H1 (cell line): ENCODE measurements at regions not wholly inside any gene's neighbourhood (a gene's known extent, or its start where the extent isn't known, plus 50 kb on each side); places are given as distances from the start of the nearest gene placed in this dataset.

Experiments used
- CTCF ChIA-PET: fragments of 300-600 bp; sonication (Branson Sonifier 250); formaldehyde crosslinking; loops from one replicate; lab custom pipeline; 2021; ENCODE audit not compliant: partially characterized antibody; lab: Charles Lee
- POLR2A ChIA-PET: fragments of 300-600 bp; sonication (Branson Sonifier 250); formaldehyde crosslinking; loops from one replicate; lab custom pipeline; 2021; ENCODE audit warnings: inconsistent platforms; ENCODE audit not compliant: partially characterized antibody; lab: Charles Lee
- DNase-seq, 2 experiments: peaks; one replicate each; pipeline versions ENCODE4 v3.0.0 to v3.0.0-alpha.2; 2010 to 2022; ENCODE audit warnings: low spot score in 2 of 2, low read depth in 1 of 2, mixed read lengths in 1 of 2
- FAIRE-seq: peaks from 2 replicates; lab custom pipeline; 2011; peaks lifted over from hg19 to GRCh38; lab: Jason Lieb, UNC
- H2AFZ ChIP-seq: 2 replicates; pipeline ENCODE4 v1.8.1; 2012; ENCODE audit warnings: low read length, inconsistent platforms
- H2AK5ac ChIP-seq: 2 replicates; pipeline ENCODE4 v1.6.1; 2013; ENCODE audit warnings: low read depth, low read length
- H2BK120ac ChIP-seq: replicated peaks from 2 replicates; pipeline ENCODE3; 2013; ENCODE audit warnings: low read depth, low read length, inconsistent platforms
- H2BK12ac ChIP-seq: 2 replicates; pipeline ENCODE4 v1.6.1; 2013; ENCODE audit warnings: low read depth, low read length
- H2BK15ac ChIP-seq: 2 replicates; pipeline ENCODE4 v1.6.1; 2013; ENCODE audit warnings: low read length
- H2BK20ac ChIP-seq: 2 replicates; pipeline ENCODE4 v1.6.1; 2013; ENCODE audit warnings: low read length
- H2BK5ac ChIP-seq: 2 replicates; pipeline ENCODE4 v1.6.1; 2013; ENCODE audit warnings: low read depth, low read length
- H3K14ac ChIP-seq: 2 replicates; pipeline ENCODE4 v1.6.1; 2013; ENCODE audit warnings: inconsistent platforms; ENCODE audit not compliant: insufficient read length
- H3K18ac ChIP-seq: 2 replicates; pipeline ENCODE4 v1.6.1; 2013; ENCODE audit warnings: low read length; ENCODE audit errors: extremely low read depth
- H3K23ac ChIP-seq: 2 replicates; pipeline ENCODE4 v1.6.1; 2013; ENCODE audit warnings: inconsistent platforms; ENCODE audit not compliant: insufficient read length
- H3K23me2 ChIP-seq: 2 replicates; pipeline ENCODE4 v1.6.1; 2013; ENCODE audit warnings: low read depth, low read length
- H3K27ac ChIP-seq: 2 replicates; pipeline ENCODE4 v1.6.1; 2011; ENCODE audit warnings: low read depth, low read length, inconsistent platforms
- H3K27me3 ChIP-seq, 4 experiments: replicated peaks in 1 of 4; 1 replicate in 1 of 4; 2 replicates in 3 of 4; pipeline versions ENCODE4 v1.6.1 to v1.8.1; 2011 to 2013; ENCODE audit warnings: low read length in 3 of 4, mild to moderate bottlenecking in 3 of 4, inconsistent platforms in 2 of 4, mixed read lengths in 2 of 4, moderate library complexity in 1 of 4; ENCODE audit not compliant: control insufficient read depth in 3 of 4, insufficient read depth in 3 of 4; ENCODE audit errors: extremely low read depth in 1 of 4
- H3K36me3 ChIP-seq, 4 experiments: 2 replicates each; pipeline versions ENCODE4 v1.6.1 to v1.8.1; 2011 to 2013; ENCODE audit warnings: mild to moderate bottlenecking in 4 of 4, low read length in 3 of 4, moderate library complexity in 2 of 4, control low read depth in 1 of 4, inconsistent platforms in 1 of 4; ENCODE audit not compliant: insufficient read depth in 4 of 4, control insufficient read depth in 2 of 4
- H3K4ac ChIP-seq: replicated peaks from 2 replicates; pipeline ENCODE3; 2013; ENCODE audit warnings: low read length, low read depth, mixed read lengths, inconsistent platforms; ENCODE audit not compliant: insufficient read length
- H3K4me1 ChIP-seq, 4 experiments: replicated peaks in 1 of 4; 1 replicate in 1 of 4; 2 replicates in 3 of 4; pipeline versions ENCODE4 v1.6.1 to v1.8.1; 2011 to 2013; ENCODE audit warnings: low read length in 3 of 4, inconsistent platforms in 2 of 4, mixed read lengths in 1 of 4; ENCODE audit not compliant: insufficient read depth in 4 of 4, control insufficient read depth in 3 of 4
- H3K4me2 ChIP-seq, 2 experiments: 2 replicates each; pipeline versions ENCODE4 v1.6.1 to v1.8.1; 2011 to 2013; ENCODE audit warnings: low read depth in 2 of 2, low read length in 2 of 2, control low read depth in 1 of 2, inconsistent platforms in 1 of 2, mild to moderate bottlenecking in 1 of 2; ENCODE audit not compliant: insufficient read depth in 1 of 2
- H3K4me3 ChIP-seq, 4 experiments: fragments of 200-600, 300-600 bp in 1 of 4; sonication (generic), shearing (Covaris generic), sonication (Bioruptor Twin) in 1 of 4; 2 replicates each; pipeline versions ENCODE4 v1.5.1 to v1.8.1; 2011 to 2016; ENCODE audit warnings: low read length in 4 of 4, low read depth in 3 of 4, control low read depth in 2 of 4, inconsistent platforms in 2 of 4, mild to moderate bottlenecking in 2 of 4, mixed read lengths in 1 of 4, moderate library complexity in 1 of 4; ENCODE audit not compliant: insufficient read depth in 2 of 4; ENCODE audit errors: extremely low read depth in 1 of 4
- H3K56ac ChIP-seq: replicated peaks from 2 replicates; pipeline ENCODE3; 2013; ENCODE audit warnings: low read depth, mild to moderate bottlenecking, mixed read lengths, low read length, inconsistent platforms; ENCODE audit not compliant: insufficient read length
- H3K79me1 ChIP-seq: 2 replicates; pipeline ENCODE4 v1.6.1; 2013; ENCODE audit warnings: low read depth, low read length, control low read depth
- H3K79me2 ChIP-seq, 2 experiments: 2 replicates each; pipeline versions ENCODE4 v1.6.1 to v1.8.1; 2012 to 2013; ENCODE audit warnings: low read length in 2 of 2, mild to moderate bottlenecking in 2 of 2, inconsistent platforms in 1 of 2; ENCODE audit not compliant: insufficient read depth in 2 of 2, control insufficient read depth in 1 of 2
- H3K9ac ChIP-seq, 4 experiments: replicated peaks in 1 of 4; 1 replicate in 1 of 4; 2 replicates in 3 of 4; pipeline versions ENCODE4 v1.6.1 to v1.8.1; 2011 to 2013; ENCODE audit warnings: low read depth in 3 of 4, low read length in 3 of 4, control low read depth in 2 of 4, mild to moderate bottlenecking in 2 of 4, moderate library complexity in 2 of 4, inconsistent platforms in 1 of 4; ENCODE audit errors: extremely low read depth in 1 of 4
- H3K9me3 ChIP-seq, 2 experiments: 2 replicates each; pipeline versions ENCODE4 v1.6.1 to v1.8.1; 2012 to 2013; ENCODE audit warnings: mild to moderate bottlenecking in 2 of 2, moderate library complexity in 2 of 2, control low read depth in 1 of 2, inconsistent platforms in 1 of 2, low read depth in 1 of 2, low read length in 1 of 2, mixed read lengths in 1 of 2; ENCODE audit not compliant: insufficient read depth in 2 of 2
- H4K20me1 ChIP-seq, 2 experiments: replicated peaks in 1 of 2; 2 replicates each; pipeline versions ENCODE3 to v1.8.1; 2011 to 2013; ENCODE audit warnings: inconsistent platforms in 2 of 2, low read length in 2 of 2, mild to moderate bottlenecking in 1 of 2; ENCODE audit not compliant: insufficient read depth in 2 of 2, control insufficient read depth in 1 of 2
- H4K5ac ChIP-seq: 2 replicates; pipeline ENCODE4 v1.6.1; 2013; ENCODE audit warnings: low read length, low read depth, mixed read lengths, inconsistent platforms; ENCODE audit not compliant: insufficient read length
- H4K8ac ChIP-seq: 2 replicates; pipeline ENCODE4 v1.8.0; 2013; ENCODE audit warnings: mild to moderate bottlenecking, moderate library complexity, low read length, inconsistent platforms; ENCODE audit not compliant: insufficient read depth; ENCODE audit errors: extremely low read depth
- H4K91ac ChIP-seq: replicated peaks from 2 replicates; pipeline ENCODE3; 2013; ENCODE audit warnings: low read length, mixed read lengths, inconsistent platforms; ENCODE audit not compliant: insufficient read length
- EP300 ChIP-seq, 2 experiments: IDR thresholded peaks; 1 replicate in 1 of 2; 2 replicates in 1 of 2; pipeline ENCODE4 v1.6.1; 2011 to 2012; ENCODE audit warnings: low read depth in 2 of 2, low read length in 2 of 2, mild to moderate bottlenecking in 2 of 2, borderline replicate concordance in 1 of 2, inconsistent platforms in 1 of 2, moderate library complexity in 1 of 2
- FOSL1 ChIP-seq: IDR thresholded peaks from 2 replicates; pipeline ENCODE4 v1.6.1; 2011; ENCODE audit warnings: mild to moderate bottlenecking, low read depth, low read length, moderate library complexity; ENCODE audit not compliant: insufficient read depth
- KDM1A ChIP-seq: fragments of 200-600, 300-600 bp; sonication (generic); IDR thresholded peaks from 2 replicates; pipeline ENCODE4 v1.7.1; 2016; ENCODE audit warnings: mild to moderate bottlenecking, low read length, borderline replicate concordance
- KDM5A ChIP-seq: fragments of 200-600 bp; IDR thresholded peaks from 2 replicates; pipeline ENCODE4 v1.7.1; 2012; ENCODE audit warnings: mild to moderate bottlenecking, low read length, inconsistent platforms, mixed read lengths
- MAX ChIP-seq: IDR thresholded peaks from 2 replicates; pipeline ENCODE4 v1.6.1; 2012; ENCODE audit warnings: inconsistent platforms
- POLR2AphosphoS5 ChIP-seq: IDR thresholded peaks from 2 replicates; pipeline ENCODE4 v1.6.1; 2011; ENCODE audit warnings: low read depth, low read length
- SRF ChIP-seq: IDR thresholded peaks from 2 replicates; pipeline ENCODE4 v1.6.1; 2011; ENCODE audit warnings: mild to moderate bottlenecking, low read depth, low read length, moderate library complexity
- YY1 ChIP-seq: IDR thresholded peaks from 2 replicates; pipeline ENCODE4 v1.6.1; 2011; ENCODE audit warnings: low read depth, mild to moderate bottlenecking, low read length
- WGBS, 2 experiments: shearing (Covaris generic) in 1 of 2; methylation state at CpG; one replicate each; pipeline versions ENCODE4 v1.1.6 to v1.1.7; 2013 to 2015; ENCODE audit warnings: low lambda C conversion rate in 2 of 2, mixed read lengths in 2 of 2, inconsistent platforms in 1 of 2, low coverage in 1 of 2, missing lambda C conversion rate in 1 of 2; ENCODE audit not compliant: insufficient replicate concordance in 2 of 2, insufficient coverage in 1 of 2, insufficient read length in 1 of 2; ENCODE audit errors: extremely low coverage in 1 of 2, missing lambda C conversion rate in 1 of 2; 5-methylcytosine and 5-hydroxymethylcytosine counted together

GRCh38 chr13:59094181-59094580 is 1069.5 kb downstream of the DIAPH3 start:
- Histone ChIP-seq H2AK5ac (no peak overlapping the region), H2BK15ac (no peak overlapping the region), H2BK20ac (no peak overlapping the region), H3K23ac (no peak overlapping the region), H3K14ac (no peak overlapping the region), H3K18ac (no peak overlapping the region), H3K27ac (no peak overlapping the region), H3K79me1 (no peaks in the 10 kb centered on the region), H3K4ac (no peak overlapping the region), H3K4me1 (peaks cover 0 to 2% (median 0%) of the 10 kb centered on the region in 4 experiments; a peak in 1 of 7 replicates), H3K4me2 (no peak overlapping the region), H4K20me1 (no peaks in the 10 kb centered on the region), H3K56ac (no peak overlapping the region), H2BK5ac (no peak overlapping the region), H3K36me3 (no peaks in the 10 kb centered on the region), H3K23me2 (no peaks in the 10 kb centered on the region), H2AFZ (no peak overlapping the region), H3K79me2 (no peaks in the 10 kb centered on the region), H3K27me3 (no peaks in the 10 kb centered on the region), H3K9ac (no peak overlapping the region), H4K91ac (no peak overlapping the region), H3K4me3 (no peak overlapping the region), H4K8ac (no peak overlapping the region), H4K5ac (no peak overlapping the region), H2BK12ac (no peak overlapping the region), H2BK120ac (no peak overlapping the region), H3K9me3 (no peaks in the 10 kb centered on the region)
- ChIA-PET POLR2A (no interaction called here), CTCF (interaction anchor here (0.9 to 1.2 kb wide), 2 partner anchors 184 to 547 kb away, joined by 3 to 4 read pairs; no protein-coding TSS in a partner anchor)
- DNase-seq (no peak), FAIRE-seq (no peak)
- WGBS, 2 experiments: 89% methylated on average over 2 of the region's 2 CpGs; no CpG with 5 or more reads in 1 of the 2 experiments
- TF ChIP-seq YY1 (no peak), POLR2AphosphoS5 (no peak), SRF (no peak), FOSL1 (no peak), MAX (no peak), KDM5A (no peak), KDM1A (no peak), EP300 (IDR thresholded peaks at IDR 0.05; ENCODE audit: borderline replicate concordance in 1 of 2, low read depth in 2 of 2, low read length in 2 of 2) (no peak)
